Left ventricle myocardium inferior (tissue), 1 donor: ENCODE measurements at regions not wholly inside any gene's neighbourhood (a gene's known extent, or its start where the extent isn't known, plus 50 kb on each side); places are given as distances from the start of the nearest gene placed in this dataset.

Experiments used
- DNase-seq: peaks from one replicate; pipeline ENCODE4 v3.0.0-alpha.2; 2020
- H3K27ac ChIP-seq: fragments of 200-600 bp; replicated peaks from 2 replicates; pipeline ENCODE4 v1.8.0; 2021
- H3K27me3 ChIP-seq: fragments of 200-600 bp; 2 replicates; pipeline ENCODE4 v1.8.0; 2021; ENCODE audit warnings: low read depth
- H3K36me3 ChIP-seq: fragments of 200-600 bp; 2 replicates; pipeline ENCODE4 v1.8.0; 2021
- H3K4me1 ChIP-seq: fragments of 200-600 bp; 2 replicates; pipeline ENCODE4 v1.8.0; 2021
- H3K4me3 ChIP-seq: fragments of 200-600 bp; 2 replicates; pipeline ENCODE4 v1.8.0; 2021; ENCODE audit warnings: mild to moderate bottlenecking, moderate library complexity
- H3K9me3 ChIP-seq: fragments of 200-600 bp; replicated peaks from 2 replicates; pipeline ENCODE4 v1.8.0; 2021
- intact Hi-C: fragments of 100-400 bp; cut with micrococcal nuclease; formaldehyde crosslinking; loops from one replicate; pipeline ENCODE4 v1.11.0; 2022
- TF ChIP-seq, protein P1 (sequence below): fragments of 200-600 bp; IDR thresholded peaks from 2 replicates; pipeline ENCODE4 v1.8.0; 2021; ENCODE audit warnings: antibody characterized with exemption, mild to moderate bottlenecking, borderline replicate concordance
- donor health status: DM: no; HTN: yes; CAD: no; lungs with severe emphysema.

DNA sequence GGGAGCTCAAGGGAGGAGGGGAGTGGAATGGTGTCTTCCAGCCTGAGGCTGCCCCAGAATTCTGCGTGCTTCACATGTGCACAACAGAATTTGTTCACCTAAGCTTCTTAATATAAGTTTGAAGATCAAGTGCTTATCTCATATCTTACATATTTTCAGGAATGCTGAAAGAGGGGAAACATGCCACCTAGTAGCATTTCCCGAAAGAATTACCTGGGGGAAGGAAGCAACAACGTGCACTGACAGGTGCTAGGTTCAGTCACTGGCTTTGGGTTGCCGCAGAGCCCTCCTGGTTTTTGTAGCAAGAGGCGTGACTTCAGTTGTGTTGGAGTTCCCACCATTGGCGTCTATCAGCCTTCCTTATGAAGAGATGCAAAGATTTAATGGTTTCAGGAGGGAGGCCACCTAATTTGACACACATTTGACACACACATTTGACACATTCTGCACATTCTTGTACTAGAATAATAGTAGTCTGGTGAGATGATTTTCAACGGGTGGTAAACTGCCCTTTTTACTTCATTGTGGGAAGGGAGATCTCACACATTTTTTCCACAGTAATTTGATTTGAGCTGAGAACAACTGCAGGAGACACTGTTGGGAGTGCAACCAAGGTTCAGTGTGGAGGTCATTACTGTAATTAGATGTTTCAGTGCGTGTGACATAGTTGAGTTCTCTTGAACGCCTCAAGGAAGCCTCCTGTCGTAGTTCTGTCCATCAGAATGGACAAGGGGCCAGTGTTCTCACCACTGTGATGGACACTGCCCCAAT is 481.3 kb downstream of the CCDC171 start:
- Histone ChIP-seq H3K36me3 (no peaks in the 10 kb centered on the region), H3K27me3 (peaks cover 3% of the 10 kb centered on the region), H3K4me1 (no peaks in the 10 kb centered on the region), H3K9me3 (no peaks in the 10 kb centered on the region), H3K4me3 (no peak overlapping the region), H3K27ac (no peak overlapping the region)
- TF ChIP-seq, protein P1, sequence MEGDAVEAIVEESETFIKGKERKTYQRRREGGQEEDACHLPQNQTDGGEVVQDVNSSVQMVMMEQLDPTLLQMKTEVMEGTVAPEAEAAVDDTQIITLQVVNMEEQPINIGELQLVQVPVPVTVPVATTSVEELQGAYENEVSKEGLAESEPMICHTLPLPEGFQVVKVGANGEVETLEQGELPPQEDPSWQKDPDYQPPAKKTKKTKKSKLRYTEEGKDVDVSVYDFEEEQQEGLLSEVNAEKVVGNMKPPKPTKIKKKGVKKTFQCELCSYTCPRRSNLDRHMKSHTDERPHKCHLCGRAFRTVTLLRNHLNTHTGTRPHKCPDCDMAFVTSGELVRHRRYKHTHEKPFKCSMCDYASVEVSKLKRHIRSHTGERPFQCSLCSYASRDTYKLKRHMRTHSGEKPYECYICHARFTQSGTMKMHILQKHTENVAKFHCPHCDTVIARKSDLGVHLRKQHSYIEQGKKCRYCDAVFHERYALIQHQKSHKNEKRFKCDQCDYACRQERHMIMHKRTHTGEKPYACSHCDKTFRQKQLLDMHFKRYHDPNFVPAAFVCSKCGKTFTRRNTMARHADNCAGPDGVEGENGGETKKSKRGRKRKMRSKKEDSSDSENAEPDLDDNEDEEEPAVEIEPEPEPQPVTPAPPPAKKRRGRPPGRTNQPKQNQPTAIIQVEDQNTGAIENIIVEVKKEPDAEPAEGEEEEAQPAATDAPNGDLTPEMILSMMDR, result no peak
- no peak for DNase-seq
- intact Hi-C loops, result no loop called here

DNA sequence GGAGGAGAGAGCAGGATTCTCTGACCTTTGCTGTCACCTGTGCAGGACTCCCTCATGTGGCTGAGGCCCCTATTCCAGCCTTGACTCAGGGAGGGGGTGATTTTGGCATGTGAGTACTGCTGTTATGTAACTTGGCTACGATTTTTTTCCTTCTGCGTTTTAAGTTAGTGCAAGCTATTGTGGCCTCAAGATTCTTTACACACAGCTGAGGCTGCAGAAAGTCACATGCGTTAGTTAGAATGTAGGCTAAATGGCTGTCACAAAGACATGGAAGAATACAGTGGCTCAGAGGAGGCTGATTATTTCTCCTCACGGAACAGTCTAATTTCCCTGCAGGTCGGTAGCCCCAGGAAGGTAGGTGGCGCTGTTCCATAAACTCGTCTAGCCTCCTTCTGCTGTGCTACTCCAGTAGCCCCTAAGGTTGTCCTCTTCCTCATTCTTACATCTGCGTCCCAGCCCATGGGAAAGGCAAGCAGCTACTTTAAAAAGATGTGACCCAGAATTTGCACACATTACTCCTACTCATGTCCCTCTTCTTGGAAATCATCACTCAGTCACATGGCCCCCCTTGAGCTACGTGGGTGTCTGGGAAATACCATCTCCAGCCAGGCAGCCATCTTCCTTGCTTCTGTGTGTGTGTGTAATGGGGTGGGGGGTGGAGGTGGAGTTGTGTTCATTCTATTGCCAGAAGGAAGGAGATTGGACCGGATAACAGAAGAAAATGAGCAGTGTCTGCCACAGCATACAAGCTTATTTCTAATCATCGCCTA is 486.6 kb downstream of the CCDC171 start:
- Histone ChIP-seq H3K9me3 (no peaks in the 10 kb centered on the region), H3K27me3 (no peaks in the 10 kb centered on the region), H3K36me3 (no peaks in the 10 kb centered on the region), H3K27ac (no peak overlapping the region), H3K4me1 (no peaks in the 10 kb centered on the region), H3K4me3 (no peak overlapping the region)
- no peak for DNase-seq
- TF ChIP-seq, protein P1, result peak; percentile 37
- intact Hi-C loops, result no loop called here

DNA sequence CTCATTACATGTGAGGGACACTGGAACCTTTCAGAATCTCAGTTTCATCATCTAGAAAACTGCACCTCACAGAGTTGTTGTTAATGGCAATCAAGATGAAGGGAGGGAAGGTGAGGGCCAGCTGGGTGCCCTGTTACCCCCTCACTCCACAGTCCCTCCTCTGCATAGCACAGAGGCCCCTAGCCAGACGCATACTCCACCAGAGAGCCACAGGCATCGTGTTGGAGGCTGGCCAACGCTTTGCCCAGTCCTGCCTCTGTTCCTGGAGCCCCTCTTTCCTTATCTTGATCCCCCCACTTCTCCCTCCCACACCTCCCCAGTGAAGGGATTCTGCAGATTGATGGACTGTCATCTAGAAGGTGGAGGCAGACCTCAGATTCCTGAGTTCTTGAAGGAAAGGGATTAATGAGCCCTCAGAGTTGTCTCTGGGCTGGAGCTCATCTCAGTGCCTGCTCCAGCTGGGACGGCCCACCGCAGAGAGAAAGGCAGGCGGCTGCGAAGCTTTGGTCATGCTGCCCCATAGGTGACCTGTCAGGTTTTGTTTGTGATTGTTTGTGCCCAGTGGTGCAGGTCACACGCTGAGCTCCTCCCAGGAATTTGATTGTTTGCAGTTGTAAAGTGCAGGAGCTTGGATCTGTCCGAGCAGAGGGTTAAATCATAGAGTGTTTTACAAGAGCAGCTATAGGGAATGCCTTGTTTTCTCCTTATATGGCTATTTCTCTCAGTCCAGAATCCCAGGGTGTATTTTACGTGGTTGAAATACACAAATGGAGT is 487.3 kb downstream of the CCDC171 start:
- Histone ChIP-seq H3K27ac (no peak overlapping the region), H3K27me3 (no peaks in the 10 kb centered on the region), H3K4me1 (no peaks in the 10 kb centered on the region), H3K9me3 (no peaks in the 10 kb centered on the region), H3K36me3 (no peaks in the 10 kb centered on the region), H3K4me3 (no peak overlapping the region)
- TF ChIP-seq, protein P1, result no peak
- intact Hi-C loops, result no loop called here
- DNase-seq, result no peak

DNA sequence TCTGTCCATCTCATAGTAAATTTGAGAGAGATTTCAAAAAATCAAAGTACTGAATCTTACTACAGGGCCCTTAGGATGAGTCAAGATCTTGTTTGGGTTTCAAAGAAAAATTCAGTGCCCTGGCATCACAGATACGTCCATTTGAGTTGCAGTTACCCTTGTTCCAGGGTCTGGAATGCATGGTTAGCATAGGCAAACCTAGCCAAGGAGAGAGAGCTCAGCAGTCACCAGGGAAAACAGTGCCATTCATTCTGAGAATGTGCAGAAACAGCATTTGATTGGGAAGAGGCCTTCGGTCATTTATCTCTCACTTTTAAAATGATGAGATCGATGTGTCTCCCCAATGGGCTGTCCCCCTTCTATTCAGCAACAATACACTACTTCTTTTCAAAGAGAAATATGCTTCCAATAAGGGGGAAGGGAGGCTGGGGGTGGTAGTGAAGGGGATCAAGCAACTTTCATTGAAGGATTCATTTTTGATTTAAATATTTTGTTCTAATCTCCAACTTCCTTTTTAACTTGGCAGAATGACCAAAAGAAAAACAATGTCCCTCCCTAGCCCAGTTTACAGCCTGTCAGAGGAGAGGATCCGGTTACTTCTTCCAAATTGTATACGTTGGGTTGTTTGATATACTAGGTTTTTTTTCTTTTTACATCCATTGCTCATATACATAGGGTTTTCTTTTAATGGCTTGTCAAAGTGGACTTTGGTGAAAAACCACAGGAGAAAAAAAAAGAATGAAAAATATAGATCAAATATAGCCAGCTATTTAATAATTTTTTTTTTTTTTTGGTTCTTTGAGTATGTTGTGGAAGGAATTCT is 491.1 kb downstream of the CCDC171 start:
- Histone ChIP-seq H3K27ac (no peak overlapping the region), H3K9me3 (no peaks in the 10 kb centered on the region), H3K4me1 (no peaks in the 10 kb centered on the region), H3K27me3 (no peaks in the 10 kb centered on the region), H3K36me3 (no peaks in the 10 kb centered on the region), H3K4me3 (no peak overlapping the region)
- DNase-seq, result no peak
- TF ChIP-seq, protein P1, result no peak
- intact Hi-C loops, result no loop called here

DNA sequence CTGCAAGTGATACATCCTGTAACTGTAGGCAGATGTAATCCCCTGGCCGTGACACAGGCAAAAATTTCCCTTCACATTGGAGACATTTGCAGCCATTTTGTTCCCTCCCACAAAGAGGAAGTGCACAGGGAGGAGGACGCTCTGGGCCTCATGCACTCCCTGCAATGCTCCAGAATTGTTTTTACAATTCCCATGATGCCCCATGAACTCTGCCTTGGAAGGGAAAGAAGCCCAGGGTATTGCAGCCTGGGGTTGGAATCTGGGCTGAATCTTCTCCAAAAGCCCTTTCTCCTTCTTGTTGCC is 491.7 kb downstream of the CCDC171 start:
- Histone ChIP-seq H3K27me3 (no peaks in the 10 kb centered on the region), H3K9me3 (no peaks in the 10 kb centered on the region), H3K4me3 (no peak overlapping the region), H3K27ac (no peak overlapping the region), H3K4me1 (no peaks in the 10 kb centered on the region), H3K36me3 (no peaks in the 10 kb centered on the region)
- intact Hi-C loops, result no loop called here
- DNase-seq, result no peak
- TF ChIP-seq, protein P1, result no peak
